ENCODE measurements at regions not wholly inside any gene's neighbourhood (a gene's known extent, or its start where the extent isn't known, plus 50 kb on each side); places are given as distances from the start of the nearest gene placed in this dataset.

DNA sequence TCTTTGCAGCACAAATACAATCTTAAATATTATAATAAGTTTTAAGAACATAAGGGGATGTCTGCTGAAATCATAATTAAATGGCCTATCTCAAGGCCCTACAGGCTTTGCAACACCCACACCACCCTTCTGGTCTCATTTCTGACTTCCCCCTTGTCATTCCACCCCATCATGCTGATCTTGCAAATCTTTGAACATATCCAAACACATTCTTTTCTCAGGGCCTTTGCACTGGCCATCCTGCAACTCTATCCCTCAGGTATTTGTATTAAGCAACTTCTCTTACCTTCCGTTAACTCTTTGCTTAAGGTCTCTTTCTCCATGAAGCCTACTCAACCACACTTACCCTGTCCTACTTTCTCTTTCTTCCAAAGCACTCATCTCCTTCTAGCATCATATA lies 51.8 kb upstream of the CCDC150 start:
- DNase-seq (ENCODE audit: low spot score), result no peak

DNA sequence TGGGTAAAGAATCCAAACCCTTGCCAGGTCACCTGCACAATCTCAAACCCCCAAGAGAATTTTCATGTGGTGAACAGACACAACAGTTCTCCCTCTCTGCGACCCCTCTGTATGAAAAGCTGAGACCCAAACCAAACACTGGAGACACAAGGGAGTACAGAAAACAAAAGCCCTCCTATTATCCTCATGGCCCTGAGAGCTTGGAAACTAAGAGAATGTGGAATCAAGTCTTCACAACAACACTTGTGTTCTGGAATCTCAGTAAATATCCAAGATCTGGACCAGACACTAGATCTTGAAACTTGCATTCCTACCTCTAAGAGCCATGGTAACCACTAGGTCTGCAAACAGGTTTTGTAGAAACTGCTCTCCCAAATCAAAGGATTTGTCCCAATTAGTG lies 50.1 kb upstream of the CCDC150 start:
- no peak for DNase-seq (ENCODE audit: low spot score)

Measured in cerebellar cortex (tissue), 1 donor.